ENCODE measurements at regions not wholly inside any gene's neighbourhood (a gene's known extent, or its start where the extent isn't known, plus 50 kb on each side); places are given as distances from the start of the nearest gene placed in this dataset.
"Not testable (repeated sequence)": the region's sequence is repeated elsewhere in the genome, so short reads cannot be mapped to it uniquely, and the experiment has no call there.

- not testable (repeated sequence) for DNase-seq (ENCODE audit: low spot score)
Observed at GRCh38 chr18:65998971-65999700, 248.3 kb downstream of the CDH7 start.

- DNase-seq (ENCODE audit: low spot score) = no peak
Observed at GRCh38 chr18:65995206-65995605, 244.4 kb downstream of the CDH7 start.

- no peak for DNase-seq (ENCODE audit: low spot score)
Observed at GRCh38 chr18:65994302-65994701, 243.5 kb downstream of the CDH7 start.

GRCh38 chr18:65990944-65991708 is 240.3 kb downstream of the CDH7 start:
- no peak for DNase-seq (ENCODE audit: low spot score)

GRCh38 chr18:65990174-65990690 is 239.4 kb downstream of the CDH7 start:
- no peak for DNase-seq (ENCODE audit: low spot score)

GRCh38 chr18:65988972-65989371 is 238.2 kb downstream of the CDH7 start:
- no peak for DNase-seq (ENCODE audit: low spot score)

GRCh38 chr18:65988386-65988785 is 237.6 kb downstream of the CDH7 start:
- no peak for DNase-seq (ENCODE audit: low spot score)

DNA sequence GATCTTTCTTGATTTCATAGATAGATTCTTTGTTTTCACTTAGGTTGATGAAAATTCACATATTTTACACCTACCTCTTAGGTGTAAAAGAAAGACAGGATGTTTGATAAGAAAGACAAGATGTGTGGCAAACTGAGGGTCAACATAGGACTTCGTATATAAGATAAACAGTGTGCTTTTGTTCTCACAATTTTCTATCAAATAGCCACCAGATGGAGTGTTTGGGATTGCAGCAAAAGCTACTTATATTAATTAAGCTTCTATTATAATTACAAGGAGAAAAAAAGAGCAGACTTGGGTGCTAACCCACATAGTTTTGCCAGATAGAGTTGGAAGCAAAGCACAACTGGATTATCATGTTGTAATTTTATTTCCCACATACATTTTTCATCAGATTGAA is 232.9 kb downstream of the CDH7 start:
- no peak for DNase-seq (ENCODE audit: low spot score)

- DNase-seq (ENCODE audit: low spot score) = no peak
Observed at GRCh38 chr18:65975536-65975935, 224.7 kb downstream of the CDH7 start.

DNA sequence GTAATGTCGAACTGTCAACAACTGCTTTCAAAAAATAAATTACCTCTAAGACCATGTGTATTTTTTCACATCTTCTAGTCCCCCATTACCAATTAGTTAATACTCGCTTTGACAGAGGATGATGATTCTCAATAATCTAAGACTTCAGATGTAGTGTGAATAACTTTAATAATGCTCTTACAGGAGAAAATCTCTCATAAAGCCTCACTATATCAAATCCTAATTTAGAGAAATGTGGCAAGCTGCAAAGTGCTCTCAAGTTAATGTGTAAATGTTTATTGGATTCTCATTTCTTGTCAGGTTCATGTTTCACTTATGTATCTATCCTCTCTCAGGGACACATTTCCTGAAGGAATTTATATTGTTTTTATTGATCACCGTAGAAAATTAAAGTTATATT is 223.9 kb downstream of the CDH7 start:
- DNase-seq (ENCODE audit: low spot score) = no peak

GRCh38 chr18:65968239-65969004 is 217.6 kb downstream of the CDH7 start:
- no peak for DNase-seq (ENCODE audit: low spot score)

DNA sequence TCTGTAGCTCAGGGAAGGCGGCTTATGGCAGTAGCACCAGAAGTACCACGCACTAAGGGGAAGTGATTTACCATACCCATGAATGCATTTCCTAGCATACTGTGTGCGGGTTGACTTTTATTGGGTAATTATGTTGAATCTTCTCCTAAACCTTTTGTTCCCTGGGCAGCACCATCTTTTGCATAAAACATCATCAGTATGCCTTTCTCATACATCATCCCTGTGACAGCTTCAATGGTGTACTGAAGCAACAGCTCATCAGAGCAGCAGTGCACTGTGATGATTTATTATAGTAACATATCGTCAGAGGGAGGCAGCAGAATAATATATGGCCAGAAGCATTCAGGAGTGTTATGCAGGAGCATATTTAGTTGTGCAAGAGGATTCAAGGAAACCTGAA is 204.9 kb downstream of the CDH7 start:
- no peak for DNase-seq (ENCODE audit: low spot score)

DNA sequence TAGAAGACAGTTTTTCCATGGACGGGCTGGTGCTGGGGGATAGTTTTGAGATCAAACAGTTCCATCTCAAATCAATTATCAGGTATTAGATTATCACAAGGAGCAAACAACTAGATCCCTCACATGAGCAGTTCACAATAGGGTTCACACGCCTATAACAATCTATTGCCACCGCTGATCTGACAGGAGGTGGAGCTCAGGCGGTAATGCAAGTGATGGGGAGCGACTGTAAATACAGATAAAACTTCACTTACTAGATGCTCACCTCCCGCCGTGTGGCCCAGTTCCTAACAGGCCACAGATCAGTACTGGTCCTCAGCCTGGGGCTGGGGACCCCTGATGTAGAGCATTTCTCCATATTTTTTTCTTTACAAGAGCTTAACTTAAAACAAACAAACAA is 203.6 kb downstream of the CDH7 start:
- DNase-seq (ENCODE audit: low spot score) = no peak

DNA sequence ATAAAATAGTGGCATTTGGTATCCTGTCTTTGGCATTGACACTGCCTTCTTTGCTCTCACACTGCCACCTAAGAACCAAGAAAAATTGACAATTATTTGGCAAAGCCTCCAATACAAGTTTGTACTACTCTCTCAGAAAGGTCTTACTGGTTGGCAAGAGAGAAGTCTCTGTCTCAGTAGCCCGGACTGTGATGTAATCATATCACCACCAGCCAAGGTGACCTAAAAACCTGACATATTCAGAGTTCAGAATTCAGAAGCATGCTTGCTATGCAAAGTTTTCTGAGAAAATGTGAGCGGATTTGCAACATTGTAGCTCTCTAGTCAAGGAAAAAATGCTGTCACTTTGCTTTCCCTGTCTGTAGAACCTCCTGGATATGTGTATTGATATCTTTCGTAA is 196.0 kb downstream of the CDH7 start:
- no peak for DNase-seq (ENCODE audit: low spot score)

DNA sequence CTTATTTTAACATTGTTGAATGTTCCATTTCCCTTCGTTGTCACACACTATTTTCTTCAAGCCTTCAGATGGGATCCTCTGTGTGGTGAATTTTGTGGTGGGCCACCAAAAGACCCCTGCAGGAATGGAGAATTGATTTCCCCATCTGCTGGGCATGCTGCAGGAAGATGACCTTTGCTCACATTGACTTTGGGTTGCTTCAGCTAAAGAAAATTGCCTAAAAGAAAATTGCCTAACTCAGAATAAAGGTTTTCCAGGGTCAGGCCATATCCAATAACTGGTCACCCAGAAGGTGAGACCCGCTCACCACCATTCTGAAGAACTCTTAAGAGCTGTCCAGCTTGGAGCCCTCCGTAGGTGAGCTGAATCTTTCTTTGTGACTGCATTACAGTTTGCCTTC is 192.5 kb downstream of the CDH7 start:
- DNase-seq (ENCODE audit: low spot score) = no peak

GRCh38 chr18:65942854-65943253 is 192.0 kb downstream of the CDH7 start:
- DNase-seq (ENCODE audit: low spot score) = no peak

- DNase-seq (ENCODE audit: low spot score) = no peak
Observed at GRCh38 chr18:65942104-65942503, 191.3 kb downstream of the CDH7 start.

DNA sequence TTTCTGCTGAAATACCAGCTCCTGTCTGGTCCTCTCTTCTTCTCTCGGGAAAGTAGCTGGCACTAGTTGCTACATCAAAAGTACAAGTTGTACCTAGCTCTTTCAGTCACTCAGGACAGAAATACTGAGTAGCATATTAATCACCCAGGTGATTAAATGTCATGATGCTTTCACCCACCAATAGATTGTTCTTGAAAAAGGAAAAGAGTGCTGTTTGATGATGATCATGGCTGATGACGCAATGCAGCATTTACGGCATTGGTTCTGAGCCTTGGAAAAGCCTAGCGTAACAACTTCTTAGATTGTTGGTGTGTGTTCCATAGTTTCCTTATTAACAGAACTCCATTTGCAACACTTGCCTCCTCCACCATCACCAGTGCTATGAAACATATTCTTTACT is 190.7 kb downstream of the CDH7 start:
- no peak for DNase-seq (ENCODE audit: low spot score)
